ENCODE measurements at regions not wholly inside any gene's neighbourhood (a gene's known extent, or its start where the extent isn't known, plus 50 kb on each side); places are given as distances from the start of the nearest gene placed in this dataset.
A peak's percentile ranks its signal among the peaks of the same experiment; 100 is the strongest.

- no peak for TF ChIP-seq CTCF (IDR thresholded peaks at IDR 0.05)
- intact Hi-C loops (cut with DNase I): no loop called here
- no peak for DNase-seq (ENCODE audit: low spot score in 2 of 2)
These were observed 436.0 kb downstream of the MIAT start for GRCh38 chr22:27093422-27093821.

GRCh38 chr22:27094633-27095308 is 437.4 kb downstream of the MIAT start:
- no peaks in the 10 kb centered on the region for H3K36me3 ChIP-seq
- TF ChIP-seq CTCF (IDR thresholded peaks at IDR 0.05): no peak
- peak overlapping the region in 1 of 2 donors; percentile 24 for H3K27ac ChIP-seq
- H3K9me3 ChIP-seq: no peaks in the 10 kb centered on the region
- no peak overlapping the region for H3K4me3 ChIP-seq
- intact Hi-C loops (cut with DNase I): no loop called here
- peak in 1 of 2 donors; percentile 75 for DNase-seq (ENCODE audit: low spot score in 2 of 2)
- no peaks in the 10 kb centered on the region for H3K27me3 ChIP-seq
- H3K4me1 ChIP-seq: peaks cover 0 to 4% of the 10 kb centered on the region in 2 donors

More at GRCh38 chr22:27093422-27093821, 436.0 kb downstream of the MIAT start:
- Histone ChIP-seq H3K4me1 (peaks cover 0 to 4% of the 10 kb centered on the region in 2 donors), H3K4me3 (no peak overlapping the region), H3K36me3 (no peaks in the 10 kb centered on the region), H3K27me3 (no peaks in the 10 kb centered on the region), H3K27ac (no peak overlapping the region), H3K9me3 (no peaks in the 10 kb centered on the region)

GRCh38 chr22:27097506-27097905 is 440.1 kb downstream of the MIAT start:
- DNase-seq (ENCODE audit: low spot score in 2 of 2): no peak
- no peak for TF ChIP-seq CTCF (IDR thresholded peaks at IDR 0.05)
- H3K4me1 ChIP-seq: peaks cover 0 to 4% of the 10 kb centered on the region in 2 donors
- H3K27me3 ChIP-seq: no peaks in the 10 kb centered on the region
- no peak overlapping the region for H3K4me3 ChIP-seq
- H3K9me3 ChIP-seq: no peaks in the 10 kb centered on the region
- intact Hi-C loops (cut with DNase I): no loop called here
- no peak overlapping the region for H3K27ac ChIP-seq
- no peaks in the 10 kb centered on the region for H3K36me3 ChIP-seq

GRCh38 chr22:27097933-27098332 is 440.5 kb downstream of the MIAT start:
- Histone ChIP-seq H3K4me1 (peaks cover 0 to 4% of the 10 kb centered on the region in 2 donors), H3K36me3 (no peaks in the 10 kb centered on the region), H3K27ac (no peak overlapping the region), H3K9me3 (no peaks in the 10 kb centered on the region), H3K4me3 (no peak overlapping the region), H3K27me3 (no peaks in the 10 kb centered on the region)
- DNase-seq (ENCODE audit: low spot score in 2 of 2): no peak
- no peak for TF ChIP-seq CTCF (IDR thresholded peaks at IDR 0.05)
- intact Hi-C loops (cut with DNase I): no loop called here

- Histone ChIP-seq H3K9me3 (no peaks in the 10 kb centered on the region), H3K27ac (peak overlapping the region in 1 of 2 donors; percentile 4), H3K36me3 (no peaks in the 10 kb centered on the region), H3K27me3 (no peaks in the 10 kb centered on the region), H3K4me3 (no peak overlapping the region), H3K4me1 (peaks cover 0 to 7% of the 10 kb centered on the region in 2 donors)
- intact Hi-C loops (cut with DNase I): loop anchor here (10.0 kb wide), 1 partner anchor 415 kb away; no protein-coding TSS in a partner anchor
- no peak for TF ChIP-seq CTCF (IDR thresholded peaks at IDR 0.05)
- DNase-seq (ENCODE audit: low spot score in 2 of 2): no peak
These were observed 442.7 kb downstream of the MIAT start for GRCh38 chr22:27099946-27100722.
